ENCODE measurements at regions not wholly inside any gene's neighbourhood (a gene's known extent, or its start where the extent isn't known, plus 50 kb on each side); places are given as distances from the start of the nearest gene placed in this dataset.

- no peak for TF ChIP-seq POLR2A (IDR thresholded peaks at IDR 0.05)
- no peak for TF ChIP-seq CTCF (IDR thresholded peaks at IDR 0.05)
Measured at GRCh38 chr1:55913565-55913964, 665.8 kb downstream of the PLPP3 start.
